Skeletal muscle tissue (tissue), 4 donors: ENCODE measurements at regions not wholly inside any gene's neighbourhood (a gene's known extent, or its start where the extent isn't known, plus 50 kb on each side); places are given as distances from the start of the nearest gene placed in this dataset. TPM values are rescaled to one million over a fixed set of nuclear protein-coding genes. Genes with fewer than 3 reads are reported as not detected.

Experiments
- H3K27ac ChIP-seq: one replicate; pipeline ENCODE4 v1.7.0; 2013; ENCODE audit warnings: mild to moderate bottlenecking, low read depth, low read length, inconsistent platforms
- H3K27me3 ChIP-seq, 3 donors: one replicate each; pipeline ENCODE4 v1.7.0; 2013; ENCODE audit warnings: low read length in 3 of 3; ENCODE audit not compliant: control insufficient read depth in 3 of 3, insufficient read depth in 3 of 3
- H3K36me3 ChIP-seq, 3 donors: one replicate each; pipeline ENCODE4 v1.7.0; 2013; ENCODE audit warnings: low read length in 3 of 3; ENCODE audit not compliant: control insufficient read depth in 3 of 3, insufficient read depth in 3 of 3
- H3K4me1 ChIP-seq, 3 donors: one replicate each; pipeline ENCODE4 v1.7.0; 2013; ENCODE audit warnings: low read length in 3 of 3, mild to moderate bottlenecking in 3 of 3; ENCODE audit not compliant: control insufficient read depth in 3 of 3, insufficient read depth in 3 of 3
- H3K4me3 ChIP-seq, 3 donors: one replicate each; pipeline ENCODE4 v1.7.0; 2013; ENCODE audit warnings: low read length in 3 of 3
- H3K9ac ChIP-seq, 3 donors: one replicate each; pipeline ENCODE4 v1.7.0; 2013; ENCODE audit warnings: low read length in 3 of 3, mild to moderate bottlenecking in 3 of 3, moderate library complexity in 2 of 3, low read depth in 1 of 3
- H3K9me3 ChIP-seq, 3 donors: one replicate each; pipeline ENCODE4 v1.7.0; 2013; ENCODE audit warnings: low read length in 3 of 3; ENCODE audit not compliant: control insufficient read depth in 3 of 3
- small RNA-seq: library from RNA; depleted of rRNA; stranded (forward); fragments of <200 nt; gene quantifications from one replicate; pipeline ENCODE3, GENCODE V24; 2014
- donor health status: Osteomylitis.

DNA sequence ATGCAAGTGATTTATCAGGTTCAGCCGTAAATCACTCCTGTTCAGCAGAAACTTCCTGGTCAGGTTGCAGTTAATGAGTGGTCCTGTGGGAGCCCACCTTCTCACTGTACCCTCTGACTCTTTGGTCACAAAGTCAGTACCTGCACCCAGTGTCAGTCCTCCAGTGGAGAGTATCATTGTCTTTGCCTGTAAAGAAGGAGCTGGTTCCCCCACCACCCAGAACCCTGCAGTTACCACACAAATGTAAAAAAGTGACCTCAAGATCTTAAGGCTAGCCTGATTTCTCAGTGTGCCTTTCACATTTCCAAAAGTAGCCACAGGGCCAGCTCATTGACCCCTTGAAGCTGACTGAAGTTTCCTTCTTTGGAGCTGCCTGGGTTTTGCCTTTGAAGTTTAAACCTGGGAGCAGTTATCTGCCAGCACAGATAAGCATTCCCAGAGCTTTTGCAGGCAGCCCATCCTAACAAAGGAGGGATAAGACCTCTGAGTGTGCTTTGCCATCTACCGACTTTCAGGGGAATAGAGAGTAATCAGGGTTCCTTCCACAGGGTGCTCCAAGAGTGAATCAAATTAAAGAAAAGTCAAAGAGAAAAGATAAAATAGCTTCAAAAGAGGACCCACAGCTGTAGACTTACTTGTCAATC is 725.2 kb downstream of the CPS1 start:
- Histone ChIP-seq H3K27me3 (no peaks in the 10 kb centered on the region), H3K9ac (no peak overlapping the region), H3K27ac (no peak overlapping the region), H3K9me3 (no peaks in the 10 kb centered on the region), H3K36me3 (no peaks in the 10 kb centered on the region), H3K4me3 (no peak overlapping the region), H3K4me1 (no peaks in the 10 kb centered on the region)

DNA sequence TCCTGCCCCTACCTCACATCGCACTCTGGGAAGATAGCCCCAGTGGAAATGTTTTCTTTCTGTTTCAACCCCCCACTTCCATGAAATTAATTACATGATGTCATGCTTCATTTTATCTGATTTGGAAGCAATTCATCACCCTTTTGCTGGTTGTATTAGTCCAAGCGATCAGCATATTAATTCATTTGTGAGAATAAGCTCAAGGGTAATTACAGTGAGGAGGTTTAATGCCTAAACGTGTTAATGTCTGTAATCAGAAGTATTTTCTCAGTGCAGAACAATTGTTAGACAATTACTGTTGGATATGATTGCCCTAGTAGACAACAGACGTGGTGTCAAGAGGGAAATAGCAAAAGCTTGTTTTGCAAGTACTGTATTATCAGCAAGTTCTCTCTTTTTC is 746.3 kb downstream of the CPS1 start:
- no peaks in the 10 kb centered on the region for H3K9me3 ChIP-seq
- H3K27ac ChIP-seq: no peak overlapping the region
- no peak overlapping the region for H3K4me3 ChIP-seq
- no peak overlapping the region for H3K9ac ChIP-seq
- no peaks in the 10 kb centered on the region for H3K36me3 ChIP-seq
- H3K4me1 ChIP-seq: no peaks in the 10 kb centered on the region
- H3K27me3 ChIP-seq: no peaks in the 10 kb centered on the region

DNA sequence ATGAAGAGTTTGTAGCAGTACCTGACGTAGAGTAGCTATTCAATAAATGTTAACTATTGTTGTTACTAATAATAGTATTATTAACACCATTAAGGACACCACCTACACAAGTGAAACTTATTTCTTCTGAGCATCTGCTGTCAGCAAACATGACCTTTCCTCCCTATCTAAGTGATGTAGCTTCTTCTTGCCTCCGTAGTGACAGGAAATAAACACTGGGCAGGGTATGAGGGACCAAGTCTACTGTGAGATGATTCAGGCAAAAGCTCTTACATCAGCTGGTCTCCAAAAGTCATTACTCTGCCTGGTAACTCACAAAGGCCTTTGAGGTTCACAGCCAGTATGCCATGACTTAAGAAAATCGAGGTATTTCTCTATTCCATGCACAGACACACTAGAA is 750.5 kb downstream of the CPS1 start:
- Histone ChIP-seq H3K4me1 (no peaks in the 10 kb centered on the region), H3K9ac (no peak overlapping the region), H3K27ac (no peak overlapping the region), H3K36me3 (no peaks in the 10 kb centered on the region), H3K4me3 (no peak overlapping the region), H3K9me3 (no peaks in the 10 kb centered on the region), H3K27me3 (no peaks in the 10 kb centered on the region)

Small RNA genes lying in the stretch of these regions (small RNA-seq; reads per million reads assigned to genes)
- gene AC013404.1: not detected
